SU-DHL-6 (cell line): ENCODE measurements at regions not wholly inside any gene's neighbourhood (a gene's known extent, or its start where the extent isn't known, plus 50 kb on each side); places are given as distances from the start of the nearest gene placed in this dataset.

Source experiments
- CTCF ChIP-seq: fragments of 200-600 bp; sonication (generic); IDR thresholded peaks from one replicate; pipeline ENCODE4 v1.5.1; 2017; ENCODE audit warnings: antibody characterized with exemption, mild to moderate bottlenecking, low read length, moderate library complexity; ENCODE audit not compliant: insufficient read depth, poor library complexity, severe bottlenecking
- EZH2phosphoT487 ChIP-seq: fragments of 200-600 bp; sonication (generic), shearing (Covaris generic); conservative IDR thresholded peaks from 2 replicates; pipeline ENCODE4 v1.6.1; 2018; ENCODE audit warnings: mild to moderate bottlenecking, antibody characterized with exemption, low read length, moderate library complexity, mixed read lengths

DNA sequence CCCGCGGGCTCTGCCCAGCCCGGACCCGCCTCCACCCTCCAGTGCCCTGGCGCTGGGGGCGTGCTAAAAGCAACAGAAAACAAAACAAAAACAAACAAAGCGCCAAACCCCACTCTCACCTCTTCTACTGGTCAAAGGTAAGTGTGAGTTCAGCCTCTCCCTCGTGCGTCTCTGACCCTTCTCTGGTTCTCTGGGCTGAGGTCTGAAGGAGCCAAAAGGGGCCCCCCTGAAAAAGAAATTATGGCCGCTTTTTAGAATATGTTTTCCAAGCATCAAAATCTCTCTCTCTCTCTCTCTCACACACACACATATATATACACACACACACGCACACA lies 133.5 kb upstream of the DPYD start:
- TF ChIP-seq CTCF (no peak), EZH2phosphoT487 (no peak)
